Stimulated activated CD8-positive, alpha-beta memory T cell treated with anti-CD3 and anti-CD28 coated beads, Interleukin-7, amount 100 ng/mL, for 1 hour (primary cell): ENCODE measurements at regions not wholly inside any gene's neighbourhood (a gene's known extent, or its start where the extent isn't known, plus 50 kb on each side); places are given as distances from the start of the nearest gene placed in this dataset.

Source experiments
- DNase-seq, 2 donors: peaks; one replicate each; pipeline ENCODE4 v3.0.0-alpha.2; 2020; ENCODE audit warnings: low read depth in 2 of 2

DNA sequence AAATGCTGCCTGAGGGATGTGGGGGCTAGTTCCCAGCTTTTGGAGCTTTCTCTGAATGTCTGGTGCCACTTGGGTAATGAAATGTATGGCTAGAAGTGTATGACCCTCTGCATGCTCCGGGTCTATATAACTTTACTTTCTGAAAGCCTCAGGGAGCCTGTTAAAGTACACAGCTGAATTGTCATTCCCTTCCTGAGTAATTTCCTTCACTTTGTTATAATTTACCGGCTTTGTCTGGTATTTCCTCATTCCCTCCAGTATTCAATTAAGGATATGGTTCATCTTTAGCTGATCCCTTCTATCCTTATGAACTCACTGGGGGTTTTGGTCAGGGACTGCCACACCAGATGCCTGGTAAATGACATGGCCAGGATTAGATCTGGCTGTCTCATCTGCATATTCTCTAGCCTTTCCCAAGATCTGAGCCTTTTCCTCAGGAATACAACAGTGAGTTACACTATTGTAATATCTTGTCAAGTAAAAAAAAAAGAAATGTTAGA, 620.3 kb downstream of the ZPLD1 start:
- DNase-seq, result no peak

GRCh38 chr3:103056542-103056941, 621.7 kb downstream of the ZPLD1 start:
- DNase-seq, result no peak

GRCh38 chr3:103057003-103057402, 622.2 kb downstream of the ZPLD1 start:
- DNase-seq, result no peak

- no peak for DNase-seq
Observed at GRCh38 chr3:103057487-103057886, 622.7 kb downstream of the ZPLD1 start.

DNA sequence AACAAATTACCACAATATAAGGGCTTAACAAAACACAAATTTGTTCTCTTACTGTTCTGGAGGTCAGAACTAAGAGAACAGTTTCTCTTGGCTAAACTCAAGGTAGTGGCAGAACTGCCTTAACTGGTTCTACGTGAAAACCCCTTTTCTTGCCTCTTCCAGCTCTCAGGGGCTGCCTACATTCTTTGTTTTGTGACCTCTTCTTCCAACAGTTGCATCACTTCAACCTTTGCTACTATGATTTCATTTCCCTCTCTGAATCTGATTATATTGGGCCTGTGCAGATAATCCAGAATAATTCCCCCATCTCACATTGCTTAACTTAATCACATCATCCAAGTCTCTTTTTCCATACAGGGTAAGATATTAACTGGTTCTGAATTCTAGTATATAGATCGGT, 624.6 kb downstream of the ZPLD1 start:
- DNase-seq, result no peak

DNA sequence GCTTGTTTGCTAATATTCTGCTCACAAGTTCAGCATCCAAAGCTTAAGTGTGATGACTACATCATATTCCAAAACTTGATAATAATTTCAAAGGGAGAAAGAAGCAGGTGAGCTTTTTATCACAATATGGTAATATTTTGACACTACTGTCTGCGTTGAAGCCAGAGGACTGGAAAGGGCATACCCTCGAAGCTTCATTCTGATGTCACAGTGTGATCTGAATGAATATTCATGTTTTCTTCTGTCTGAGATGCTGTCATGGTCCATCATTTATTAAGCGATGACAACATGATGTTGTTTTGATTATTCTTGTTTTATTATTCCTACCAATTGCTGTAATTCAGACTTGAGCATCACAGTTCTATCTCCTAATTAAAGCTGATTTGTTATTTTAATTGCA, 625.4 kb downstream of the ZPLD1 start:
- DNase-seq, result no peak

DNA sequence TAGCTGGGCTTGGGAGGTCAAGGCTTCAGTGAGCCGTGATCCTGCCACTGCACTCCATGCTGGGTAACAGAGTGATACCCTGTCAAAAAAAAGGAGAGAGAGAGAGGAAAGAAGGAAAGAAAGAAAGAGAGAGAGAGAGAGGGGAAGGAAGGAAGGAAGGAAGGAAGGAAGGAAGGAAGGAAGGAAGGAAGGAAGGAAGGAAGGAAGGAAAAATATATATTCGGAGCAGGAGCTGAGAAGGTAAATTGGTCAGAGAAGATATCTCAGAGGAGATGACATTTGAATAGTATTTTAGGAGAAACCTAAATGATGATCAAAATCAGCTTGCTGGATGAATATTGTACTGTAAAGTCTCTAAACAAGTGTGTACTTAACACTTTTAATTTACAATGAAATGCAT, 633.1 kb downstream of the ZPLD1 start:
- DNase-seq, result no peak

- DNase-seq, result no peak
Observed at GRCh38 chr3:103075282-103075681, 640.5 kb downstream of the ZPLD1 start.

- DNase-seq, result no peak
Observed at GRCh38 chr3:103077910-103078309, 643.1 kb downstream of the ZPLD1 start.

GRCh38 chr3:103082501-103082900, 647.7 kb downstream of the ZPLD1 start:
- DNase-seq, result no peak

- no peak for DNase-seq
Observed at GRCh38 chr3:103083848-103084631, 649.2 kb downstream of the ZPLD1 start.

DNA sequence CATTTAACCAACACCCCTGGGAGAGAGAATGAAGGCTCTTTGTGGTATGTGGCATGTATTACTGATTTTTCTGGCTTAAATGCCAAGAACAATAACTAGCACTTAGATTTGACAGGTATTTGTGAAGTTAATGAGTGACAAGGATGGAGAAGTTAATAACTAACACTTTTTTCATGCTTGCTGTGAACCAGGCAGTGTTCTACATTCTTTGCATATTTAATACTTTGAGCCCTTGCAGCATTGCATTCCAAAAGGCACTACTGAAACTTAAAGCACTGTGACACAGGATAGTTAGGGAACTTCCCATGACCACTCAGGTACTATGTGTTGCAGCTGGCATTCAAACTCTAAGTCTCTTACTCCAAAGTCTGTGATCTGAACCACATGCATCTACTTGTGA, 650.6 kb downstream of the ZPLD1 start:
- DNase-seq, result no peak

DNA sequence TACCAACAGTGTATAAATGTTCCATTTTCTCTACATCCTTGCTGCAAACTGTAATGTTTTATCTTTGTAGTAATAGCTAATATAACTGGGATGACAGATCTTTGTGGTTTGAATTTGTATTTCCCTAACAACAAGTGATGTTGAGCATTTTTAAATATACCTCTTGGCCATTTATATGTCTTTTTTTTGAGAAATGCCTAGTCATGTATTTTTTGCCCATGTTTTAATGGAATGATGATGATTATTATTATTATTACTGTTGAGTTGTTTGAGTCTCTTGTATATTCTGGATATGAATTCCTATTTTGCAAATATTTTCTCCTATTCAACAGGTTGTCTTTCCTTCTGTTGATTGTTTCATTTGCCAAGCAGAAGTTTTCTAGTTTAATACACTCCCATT, 654.9 kb downstream of the ZPLD1 start:
- DNase-seq, result no peak

DNA sequence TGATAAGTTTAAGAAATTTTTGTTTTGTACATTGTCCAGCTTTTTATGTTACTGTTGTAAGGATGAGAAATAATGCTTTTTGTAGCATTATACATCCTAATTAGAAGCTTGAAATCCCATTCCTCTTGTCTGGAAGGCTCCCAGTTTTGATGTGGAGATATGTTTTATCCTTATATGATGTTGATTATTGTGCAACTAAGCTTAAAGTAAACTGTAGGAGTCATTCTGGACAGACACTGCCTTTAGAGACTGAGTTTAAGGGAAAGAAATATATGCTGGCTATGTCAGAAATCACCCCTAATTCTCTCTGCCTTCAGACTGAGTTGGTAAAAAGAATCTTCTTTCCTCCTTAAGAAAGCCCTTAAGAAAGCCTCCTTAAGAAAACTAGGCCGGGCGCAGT, 670.4 kb downstream of the ZPLD1 start:
- no peak for DNase-seq

GRCh38 chr3:103112273-103112672, 677.5 kb downstream of the ZPLD1 start:
- DNase-seq, result no peak

GRCh38 chr3:103126115-103126514, 691.3 kb downstream of the ZPLD1 start:
- DNase-seq, result no peak

GRCh38 chr3:103127098-103127630, 692.3 kb downstream of the ZPLD1 start:
- no peak for DNase-seq

GRCh38 chr3:103127737-103128136, 692.9 kb downstream of the ZPLD1 start:
- DNase-seq, result no peak

GRCh38 chr3:103134023-103134724, 699.4 kb downstream of the ZPLD1 start:
- no peak for DNase-seq

DNA sequence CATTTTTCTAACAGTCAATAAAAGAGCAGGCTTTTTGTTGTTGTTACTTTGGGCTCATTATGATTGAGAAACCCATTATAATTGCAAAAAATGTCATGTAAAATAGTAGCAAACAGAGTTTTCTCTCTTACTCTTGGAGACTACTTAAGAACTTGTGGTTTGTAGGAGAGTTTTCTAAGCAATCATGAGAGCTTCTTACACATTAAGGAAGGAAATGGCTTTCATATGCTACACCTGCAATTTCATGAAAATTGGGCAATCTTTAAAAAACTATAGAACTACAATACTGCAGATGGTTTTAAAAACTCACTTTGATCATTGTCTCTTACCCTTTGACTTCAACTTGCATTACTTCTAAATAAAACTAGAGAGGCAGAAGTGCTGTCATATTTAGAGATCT, 701.8 kb downstream of the ZPLD1 start:
- DNase-seq, result no peak

GRCh38 chr3:103137830-103138229, 703.0 kb downstream of the ZPLD1 start:
- no peak for DNase-seq

DNA sequence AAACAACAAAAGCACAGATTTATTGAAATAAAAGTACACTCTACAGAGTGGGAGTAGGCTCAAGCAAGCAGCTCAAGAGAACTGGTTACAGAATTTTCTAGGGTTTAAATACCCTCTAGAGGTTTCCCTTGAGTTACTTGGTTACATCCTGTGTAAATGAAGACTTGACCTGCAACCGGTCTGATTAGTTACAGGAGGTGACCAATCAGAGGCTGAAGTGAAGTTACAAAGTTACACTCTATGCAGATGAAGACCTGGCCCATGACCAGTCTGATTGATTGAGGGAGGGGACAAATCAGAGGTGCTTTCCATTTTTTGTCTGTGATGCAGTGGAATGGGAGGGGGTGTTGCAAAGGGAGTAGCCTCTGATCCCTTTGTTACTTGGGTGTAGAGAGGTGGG, 723.4 kb downstream of the ZPLD1 start:
- DNase-seq, result no peak

DNA sequence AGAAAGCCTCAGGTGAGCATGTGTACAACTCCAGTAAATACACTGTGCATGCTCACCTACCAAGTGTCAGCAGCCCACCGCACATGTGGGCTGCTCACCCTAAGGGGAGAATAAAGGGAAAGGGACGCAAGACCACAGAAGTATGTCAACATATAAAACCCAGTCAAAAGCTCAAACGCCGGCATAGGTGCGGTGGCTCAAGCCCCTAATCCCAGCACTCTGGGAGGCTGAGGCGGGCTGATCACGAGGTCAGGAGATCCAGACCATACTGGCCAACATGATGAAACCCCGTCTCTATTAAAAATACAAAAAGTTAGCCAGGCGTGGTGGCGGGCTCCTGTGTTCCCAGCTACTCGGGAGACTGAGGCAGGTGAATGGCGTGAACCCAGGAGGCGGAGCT, 732.1 kb downstream of the ZPLD1 start:
- no peak for DNase-seq
